Fibroblast of lung (primary cell): ENCODE measurements at regions not wholly inside any gene's neighbourhood (a gene's known extent, or its start where the extent isn't known, plus 50 kb on each side); places are given as distances from the start of the nearest gene placed in this dataset.

Experiments
- CTCF ChIP-seq, 2 donors: IDR thresholded peaks in 1 of 2; conservative IDR thresholded peaks in 1 of 2; 1 replicate in 1 of 2; 2 replicates in 1 of 2; pipeline ENCODE4 v1.5.1; 2011 to 2012; ENCODE audit warnings: low read length in 2 of 2, control low read depth in 1 of 2, inconsistent platforms in 1 of 2, low read depth in 1 of 2, mild to moderate bottlenecking in 1 of 2
- EZH2 ChIP-seq: IDR thresholded peaks from 2 replicates; pipeline ENCODE4 v1.5.1; 2012; ENCODE audit warnings: low read length, control low read depth, mild to moderate bottlenecking; ENCODE audit errors: missing control alignments

- TF ChIP-seq CTCF (conservative IDR thresholded peaks at IDR 0.05 in 1 of 2, IDR thresholded peaks at IDR 0.05 in 1 of 2; ENCODE audit: low read depth in 1 of 2, low read length in 2 of 2), result no peak
- no peak for TF ChIP-seq EZH2
Observed at GRCh38 chr13:78999494-78999893, 340.5 kb upstream of the OBI1 start.
